H1 (cell line): ENCODE measurements at regions not wholly inside any gene's neighbourhood (a gene's known extent, or its start where the extent isn't known, plus 50 kb on each side); places are given as distances from the start of the nearest gene placed in this dataset.

ENCODE experiments used
- ATF2 ChIP-seq: IDR thresholded peaks from 2 replicates; pipeline ENCODE4 v1.6.1; 2012; ENCODE audit warnings: low read length, inconsistent platforms
- E2F6 ChIP-seq: IDR thresholded peaks from 2 replicates; pipeline ENCODE4 v1.6.1; 2012; ENCODE audit warnings: inconsistent platforms
- TF ChIP-seq, protein P1 (sequence below): IDR thresholded peaks from 2 replicates; pipeline ENCODE4 v1.6.1; 2012; ENCODE audit warnings: inconsistent platforms

- TF ChIP-seq, protein P1, sequence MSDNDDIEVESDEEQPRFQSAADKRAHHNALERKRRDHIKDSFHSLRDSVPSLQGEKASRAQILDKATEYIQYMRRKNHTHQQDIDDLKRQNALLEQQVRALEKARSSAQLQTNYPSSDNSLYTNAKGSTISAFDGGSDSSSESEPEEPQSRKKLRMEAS: no peak
- TF ChIP-seq ATF2 (no peak), E2F6 (no peak)
These were observed 263.2 kb downstream of the C12orf50 start (continued) for GRCh38 chr12:87766044-87766443.
